ENCODE measurements at regions not wholly inside any gene's neighbourhood (a gene's known extent, or its start where the extent isn't known, plus 50 kb on each side); places are given as distances from the start of the nearest gene placed in this dataset.
"Not testable (repeated sequence)": the region's sequence is repeated elsewhere in the genome, so short reads cannot be mapped to it uniquely, and the experiment has no call there.

GRCh38 chr5:36777105-36777757 lies 99.3 kb upstream of the NIPBL start:
- Histone ChIP-seq H3K27ac (ENCODE audit: low read depth in 2 of 2, low read length in 1 of 2) (no peak overlapping the region), H3K4me1 (ENCODE audit: control insufficient read depth in 2 of 2, insufficient read depth in 2 of 2, low read length in 1 of 2) (no peaks in the 10 kb centered on the region)

GRCh38 chr5:36778336-36778735 lies 98.2 kb upstream of the NIPBL start:
- Histone ChIP-seq H3K36me3 (ENCODE audit: control insufficient read depth in 2 of 2, insufficient read depth in 2 of 2, low read length in 1 of 2) (no peaks in the 10 kb centered on the region), H3K27ac (ENCODE audit: low read depth in 2 of 2, low read length in 1 of 2) (no peak overlapping the region), H3K27me3 (ENCODE audit: control insufficient read depth in 1 of 2, insufficient read depth in 2 of 2, low read length in 2 of 2) (no peaks in the 10 kb centered on the region), H3K9me3 (ENCODE audit: control insufficient read depth in 2 of 2, insufficient read depth in 1 of 2, low read depth in 1 of 2, low read length in 1 of 2) (peaks cover 0 to 2% of the 10 kb centered on the region in 2 donors), H3K4me3 (ENCODE audit: low read depth in 1 of 2, low read length in 2 of 2) (no peak overlapping the region), H3K4me1 (ENCODE audit: control insufficient read depth in 2 of 2, insufficient read depth in 2 of 2, low read length in 1 of 2) (no peaks in the 10 kb centered on the region)

More at GRCh38 chr5:36777105-36777757, 99.3 kb upstream of the NIPBL start:
- Histone ChIP-seq H3K27me3 (ENCODE audit: control insufficient read depth in 1 of 2, insufficient read depth in 2 of 2, low read length in 2 of 2) (no peaks in the 10 kb centered on the region), H3K9me3 (ENCODE audit: control insufficient read depth in 2 of 2, insufficient read depth in 1 of 2, low read depth in 1 of 2, low read length in 1 of 2) (peaks cover 0 to 2% of the 10 kb centered on the region in 2 donors), H3K4me3 (ENCODE audit: low read depth in 1 of 2, low read length in 2 of 2) (no peak overlapping the region), H3K36me3 (ENCODE audit: control insufficient read depth in 2 of 2, insufficient read depth in 2 of 2, low read length in 1 of 2) (no peaks in the 10 kb centered on the region)
- 25 to 32% methylated on average over 5 of the region's 5 CpGs for WGBS, 2 donors

DNA sequence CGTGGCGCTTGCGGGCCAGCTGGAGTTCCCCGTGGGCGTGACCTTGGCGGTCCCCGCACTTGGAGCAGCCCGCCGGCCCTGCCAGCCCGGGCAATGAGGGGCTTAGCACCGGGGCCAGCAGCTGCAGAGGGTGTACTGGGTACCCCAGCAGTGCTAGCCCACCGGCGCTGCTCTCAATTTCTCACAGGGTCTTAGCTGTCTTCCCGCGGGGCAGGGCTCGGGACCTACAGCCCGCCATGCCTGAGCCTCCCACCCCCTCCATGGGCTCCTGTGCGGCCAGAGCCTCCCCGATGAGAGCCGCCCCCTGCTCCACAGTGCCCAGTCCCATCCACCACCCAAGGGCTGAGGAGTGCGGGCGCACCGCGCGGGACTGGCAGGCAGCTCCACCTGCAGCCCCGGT lies 94.0 kb upstream of the NIPBL start:
- not testable (repeated sequence) for H3K27ac ChIP-seq (ENCODE audit: low read depth in 2 of 2, low read length in 1 of 2); H3K36me3 ChIP-seq (ENCODE audit: control insufficient read depth in 2 of 2, insufficient read depth in 2 of 2, low read length in 1 of 2); H3K4me3 ChIP-seq (ENCODE audit: low read depth in 1 of 2, low read length in 2 of 2); H3K27me3 ChIP-seq (ENCODE audit: control insufficient read depth in 1 of 2, insufficient read depth in 2 of 2, low read length in 2 of 2); H3K4me1 ChIP-seq (ENCODE audit: control insufficient read depth in 2 of 2, insufficient read depth in 2 of 2, low read length in 1 of 2); H3K9me3 ChIP-seq (ENCODE audit: control insufficient read depth in 2 of 2, insufficient read depth in 1 of 2, low read depth in 1 of 2, low read length in 1 of 2)
- 95 to 97% methylated on average over 20 to 26 of the region's 26 CpGs for WGBS, 2 donors

- Histone ChIP-seq H3K36me3 (ENCODE audit: control insufficient read depth in 2 of 2, insufficient read depth in 2 of 2, low read length in 1 of 2) (no peaks in the 10 kb centered on the region), H3K4me3 (ENCODE audit: low read depth in 1 of 2, low read length in 2 of 2) (no peak overlapping the region), H3K27ac (ENCODE audit: low read depth in 2 of 2, low read length in 1 of 2) (no peak overlapping the region), H3K9me3 (ENCODE audit: control insufficient read depth in 2 of 2, insufficient read depth in 1 of 2, low read depth in 1 of 2, low read length in 1 of 2) (no peaks in the 10 kb centered on the region), H3K27me3 (ENCODE audit: control insufficient read depth in 1 of 2, insufficient read depth in 2 of 2, low read length in 2 of 2) (no peaks in the 10 kb centered on the region), H3K4me1 (ENCODE audit: control insufficient read depth in 2 of 2, insufficient read depth in 2 of 2, low read length in 1 of 2) (no peaks in the 10 kb centered on the region)
- 76 to 92% methylated on average over 1 of the region's 1 CpG for WGBS, 2 donors
Observed at GRCh38 chr5:36786448-36787012, 90.0 kb upstream of the NIPBL start.

- Histone ChIP-seq H3K36me3 (ENCODE audit: control insufficient read depth in 2 of 2, insufficient read depth in 2 of 2, low read length in 1 of 2) (no peaks in the 10 kb centered on the region), H3K4me1 (ENCODE audit: control insufficient read depth in 2 of 2, insufficient read depth in 2 of 2, low read length in 1 of 2) (no peaks in the 10 kb centered on the region), H3K9me3 (ENCODE audit: control insufficient read depth in 2 of 2, insufficient read depth in 1 of 2, low read depth in 1 of 2, low read length in 1 of 2) (no peaks in the 10 kb centered on the region), H3K27ac (ENCODE audit: low read depth in 2 of 2, low read length in 1 of 2) (no peak overlapping the region), H3K27me3 (ENCODE audit: control insufficient read depth in 1 of 2, insufficient read depth in 2 of 2, low read length in 2 of 2) (no peaks in the 10 kb centered on the region), H3K4me3 (ENCODE audit: low read depth in 1 of 2, low read length in 2 of 2) (no peak overlapping the region)
- 77 to 86% methylated on average over 8 of the region's 8 CpGs for WGBS, 2 donors
Observed at GRCh38 chr5:36787365-36788093, 89.0 kb upstream of the NIPBL start.

DNA sequence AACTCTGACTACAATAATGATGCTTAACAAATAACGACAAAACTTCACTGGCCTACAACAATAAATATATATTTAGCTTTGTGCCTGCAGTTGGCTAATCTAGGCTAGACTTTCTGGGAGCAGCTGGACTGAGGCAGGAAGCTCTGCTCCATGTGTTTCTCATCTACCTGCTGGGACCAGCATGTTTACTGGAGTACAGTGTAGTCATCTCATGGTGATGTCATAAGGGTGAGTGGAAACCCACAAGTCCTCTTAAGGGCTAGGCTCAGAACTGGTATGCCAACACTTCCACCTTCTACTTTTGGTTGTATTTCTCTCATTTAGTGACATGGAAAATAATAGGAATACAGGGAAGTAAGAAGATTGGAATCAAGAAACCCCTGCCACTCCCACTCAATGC lies 85.7 kb upstream of the NIPBL start:
- H3K27me3 ChIP-seq (ENCODE audit: control insufficient read depth in 1 of 2, insufficient read depth in 2 of 2, low read length in 2 of 2): no peaks in the 10 kb centered on the region
- H3K9me3 ChIP-seq (ENCODE audit: control insufficient read depth in 2 of 2, insufficient read depth in 1 of 2, low read depth in 1 of 2, low read length in 1 of 2): no peaks in the 10 kb centered on the region
- no peaks in the 10 kb centered on the region for H3K4me1 ChIP-seq (ENCODE audit: control insufficient read depth in 2 of 2, insufficient read depth in 2 of 2, low read length in 1 of 2)
- no peak overlapping the region for H3K27ac ChIP-seq (ENCODE audit: low read depth in 2 of 2, low read length in 1 of 2)
- 86 to 93% methylated on average over 1 of the region's 1 CpG for WGBS, 2 donors
- H3K36me3 ChIP-seq (ENCODE audit: control insufficient read depth in 2 of 2, insufficient read depth in 2 of 2, low read length in 1 of 2): no peaks in the 10 kb centered on the region
- no peak overlapping the region for H3K4me3 ChIP-seq (ENCODE audit: low read depth in 1 of 2, low read length in 2 of 2)

- 78 to 81% methylated on average over 4 of the region's 4 CpGs for WGBS, 2 donors
- no peak overlapping the region for H3K4me3 ChIP-seq (ENCODE audit: low read depth in 1 of 2, low read length in 2 of 2)
- no peaks in the 10 kb centered on the region for H3K27me3 ChIP-seq (ENCODE audit: control insufficient read depth in 1 of 2, insufficient read depth in 2 of 2, low read length in 2 of 2)
Observed at GRCh38 chr5:36792560-36793180, 83.9 kb upstream of the NIPBL start.

DNA sequence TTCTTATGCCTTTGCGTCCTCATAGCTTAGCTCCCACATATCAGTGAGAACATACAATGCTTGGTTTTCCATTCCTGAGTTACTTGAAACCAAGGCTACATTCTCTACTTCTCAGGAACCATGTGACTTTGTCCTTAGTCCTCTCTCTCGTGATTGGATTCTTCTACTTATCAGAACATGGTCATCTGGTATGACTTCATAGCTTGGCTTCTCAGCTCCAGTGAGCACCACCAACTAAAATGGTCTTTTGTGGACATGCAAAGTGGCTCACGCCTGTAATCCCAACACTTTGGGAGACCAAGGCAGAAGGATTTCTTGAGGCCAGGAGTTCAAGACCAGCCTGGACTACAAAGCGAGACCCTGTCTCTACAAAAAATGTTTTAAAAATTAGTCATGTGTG lies 81.2 kb upstream of the NIPBL start:
- Histone ChIP-seq H3K4me3 (ENCODE audit: low read depth in 1 of 2, low read length in 2 of 2) (no peak overlapping the region), H3K9me3 (ENCODE audit: control insufficient read depth in 2 of 2, insufficient read depth in 1 of 2, low read depth in 1 of 2, low read length in 1 of 2) (no peaks in the 10 kb centered on the region), H3K4me1 (ENCODE audit: control insufficient read depth in 2 of 2, insufficient read depth in 2 of 2, low read length in 1 of 2) (no peaks in the 10 kb centered on the region), H3K36me3 (ENCODE audit: control insufficient read depth in 2 of 2, insufficient read depth in 2 of 2, low read length in 1 of 2) (no peaks in the 10 kb centered on the region), H3K27ac (ENCODE audit: low read depth in 2 of 2, low read length in 1 of 2) (no peak overlapping the region), H3K27me3 (ENCODE audit: control insufficient read depth in 1 of 2, insufficient read depth in 2 of 2, low read length in 2 of 2) (no peaks in the 10 kb centered on the region)
- 86 to 87% methylated on average over 4 of the region's 4 CpGs for WGBS, 2 donors

More at GRCh38 chr5:36792560-36793180, 83.9 kb upstream of the NIPBL start:
- Histone ChIP-seq H3K4me1 (ENCODE audit: control insufficient read depth in 2 of 2, insufficient read depth in 2 of 2, low read length in 1 of 2) (no peaks in the 10 kb centered on the region), H3K36me3 (ENCODE audit: control insufficient read depth in 2 of 2, insufficient read depth in 2 of 2, low read length in 1 of 2) (no peaks in the 10 kb centered on the region), H3K9me3 (ENCODE audit: control insufficient read depth in 2 of 2, insufficient read depth in 1 of 2, low read depth in 1 of 2, low read length in 1 of 2) (no peaks in the 10 kb centered on the region), H3K27ac (ENCODE audit: low read depth in 2 of 2, low read length in 1 of 2) (no peak overlapping the region)

DNA sequence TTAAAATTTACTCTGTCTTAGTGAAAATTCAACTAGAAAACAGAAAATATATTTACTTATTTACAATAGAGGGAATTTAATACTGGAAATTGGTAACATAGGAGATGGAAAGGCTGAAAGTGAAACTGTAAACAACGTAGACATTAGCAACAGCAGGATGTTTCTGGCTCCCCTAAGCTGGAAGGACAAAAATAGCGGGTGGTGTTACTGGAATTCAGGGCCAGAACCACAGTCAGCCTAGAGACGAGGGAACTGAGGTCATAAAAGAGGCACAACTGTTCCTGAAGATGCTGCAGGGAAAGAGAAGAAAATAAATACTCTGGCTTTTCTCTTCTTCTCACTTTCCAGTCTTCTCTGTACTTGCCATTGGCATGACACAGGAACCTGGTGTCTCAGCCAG lies 80.4 kb upstream of the NIPBL start:
- 53 to 59% methylated on average over 3 of the region's 3 CpGs for WGBS, 2 donors

More for the DNA sequence above, 80.4 kb upstream of the NIPBL start:
- no peaks in the 10 kb centered on the region for H3K4me1 ChIP-seq (ENCODE audit: control insufficient read depth in 2 of 2, insufficient read depth in 2 of 2, low read length in 1 of 2)
- no peaks in the 10 kb centered on the region for H3K36me3 ChIP-seq (ENCODE audit: control insufficient read depth in 2 of 2, insufficient read depth in 2 of 2, low read length in 1 of 2)
- H3K27ac ChIP-seq (ENCODE audit: low read depth in 2 of 2, low read length in 1 of 2): no peak overlapping the region
- H3K9me3 ChIP-seq (ENCODE audit: control insufficient read depth in 2 of 2, insufficient read depth in 1 of 2, low read depth in 1 of 2, low read length in 1 of 2): no peaks in the 10 kb centered on the region
- H3K4me3 ChIP-seq (ENCODE audit: low read depth in 1 of 2, low read length in 2 of 2): no peak overlapping the region
- no peaks in the 10 kb centered on the region for H3K27me3 ChIP-seq (ENCODE audit: control insufficient read depth in 1 of 2, insufficient read depth in 2 of 2, low read length in 2 of 2)

Data from esophagus (tissue), 2 donors.